ENCODE measurements at regions not wholly inside any gene's neighbourhood (a gene's known extent, or its start where the extent isn't known, plus 50 kb on each side); places are given as distances from the start of the nearest gene placed in this dataset.

GRCh38 chr9:97747201-97747965 is 50.2 kb upstream of the XPA start:
- DNase-seq, result no peak

GRCh38 chr9:97748525-97748924 is 51.4 kb upstream of the XPA start:
- DNase-seq, result no peak

GRCh38 chr9:97749928-97750327 is 52.8 kb upstream of the XPA start:
- DNase-seq, result no peak

GRCh38 chr9:97751531-97751930 is 54.4 kb upstream of the XPA start:
- DNase-seq, result no peak

GRCh38 chr9:97752274-97752673 is 55.1 kb upstream of the XPA start:
- DNase-seq, result no peak

- DNase-seq, result no peak
Observed at GRCh38 chr9:97753364-97753763, 56.2 kb upstream of the XPA start.

- no peak for DNase-seq
Observed at GRCh38 chr9:97753975-97754374, 56.8 kb upstream of the XPA start.

- no peak for DNase-seq
Observed at GRCh38 chr9:97755618-97756267, 58.6 kb upstream of the XPA start.

GRCh38 chr9:97756991-97757390 is 59.9 kb upstream of the XPA start:
- no peak for DNase-seq

GRCh38 chr9:97758334-97758916 is 61.3 kb upstream of the XPA start:
- DNase-seq, result no peak

GRCh38 chr9:97759581-97760288 is 62.6 kb upstream of the XPA start:
- DNase-seq, result no peak

- DNase-seq, result no peak
Observed at GRCh38 chr9:97761056-97761598, 64.0 kb upstream of the XPA start.

GRCh38 chr9:97761879-97762278 is 64.7 kb upstream of the XPA start:
- DNase-seq, result no peak

- DNase-seq, result no peak
Observed at GRCh38 chr9:97763874-97764273, 66.7 kb upstream of the XPA start.

GRCh38 chr9:97766092-97766491 is 69.0 kb upstream of the XPA start:
- no peak for DNase-seq

GRCh38 chr9:97766610-97767009 is 69.5 kb upstream of the XPA start:
- DNase-seq, result no peak

- DNase-seq, result no peak
Observed at GRCh38 chr9:97767891-97768290, 70.8 kb upstream of the XPA start.

- no peak for DNase-seq
Observed at GRCh38 chr9:97768746-97769145, 71.6 kb upstream of the XPA start.

- no peak for DNase-seq
Observed at GRCh38 chr9:97769208-97769607, 72.1 kb upstream of the XPA start.

GRCh38 chr9:97770808-97771372 is 73.8 kb upstream of the XPA start:
- DNase-seq, result no peak

- DNase-seq, result no peak
Observed at GRCh38 chr9:97771641-97772040, 74.5 kb upstream of the XPA start.

GRCh38 chr9:97772145-97772544 is 75.0 kb upstream of the XPA start:
- DNase-seq, result no peak

GRCh38 chr9:97773091-97773490 is 76.0 kb upstream of the XPA start:
- no peak for DNase-seq
